ENCODE measurements at regions not wholly inside any gene's neighbourhood (a gene's known extent, or its start where the extent isn't known, plus 50 kb on each side); places are given as distances from the start of the nearest gene placed in this dataset.

GRCh38 chr10:111837086-111837485, 346.5 kb downstream of the GPAM start:
- DNase-seq = no peak

GRCh38 chr10:111837985-111838384, 345.6 kb downstream of the GPAM start:
- no peak for DNase-seq

GRCh38 chr10:111840546-111840945, 343.0 kb downstream of the GPAM start:
- no peak for DNase-seq

GRCh38 chr10:111852801-111853200, 330.8 kb downstream of the GPAM start:
- DNase-seq = no peak

GRCh38 chr10:111856631-111857030, 326.9 kb downstream of the GPAM start:
- DNase-seq = no peak

- DNase-seq = no peak
Measured at GRCh38 chr10:111865550-111865949, 318.0 kb downstream of the GPAM start.

- DNase-seq = no peak
Measured at GRCh38 chr10:111871458-111871857, 312.1 kb downstream of the GPAM start.

- no peak for DNase-seq
Measured at GRCh38 chr10:111872591-111872990, 311.0 kb downstream of the GPAM start.

GRCh38 chr10:111873041-111873440, 310.5 kb downstream of the GPAM start:
- no peak for DNase-seq

- no peak for DNase-seq
Measured at GRCh38 chr10:111873621-111874135, 309.9 kb downstream of the GPAM start.

- DNase-seq = no peak
Measured at GRCh38 chr10:111874576-111874975, 309.0 kb downstream of the GPAM start.

GRCh38 chr10:111875725-111876124, 307.8 kb downstream of the GPAM start:
- no peak for DNase-seq

- no peak for DNase-seq
Measured at GRCh38 chr10:111877258-111877657, 306.3 kb downstream of the GPAM start.

- DNase-seq = no peak
Measured at GRCh38 chr10:111879969-111880368, 303.6 kb downstream of the GPAM start.

- DNase-seq = no peak
Measured at GRCh38 chr10:111885046-111885445, 298.5 kb downstream of the GPAM start.

GRCh38 chr10:111885919-111886318, 297.6 kb downstream of the GPAM start:
- DNase-seq = no peak

- DNase-seq = no peak
Measured at GRCh38 chr10:111887266-111887665, 296.3 kb downstream of the GPAM start.

GRCh38 chr10:111890046-111890445, 293.5 kb downstream of the GPAM start:
- DNase-seq = no peak

- no peak for DNase-seq
Measured at GRCh38 chr10:111916011-111916410, 267.6 kb downstream of the GPAM start.

- DNase-seq = no peak
Measured at GRCh38 chr10:111921821-111922220, 261.7 kb downstream of the GPAM start.

GRCh38 chr10:111923032-111923431, 260.5 kb downstream of the GPAM start:
- DNase-seq = no peak

- DNase-seq = no peak
Measured at GRCh38 chr10:111926286-111926685, 257.3 kb downstream of the GPAM start.

- DNase-seq = no peak
Measured at GRCh38 chr10:111933937-111934336, 249.6 kb downstream of the GPAM start.

- no peak for DNase-seq
Measured at GRCh38 chr10:111934931-111935330, 248.6 kb downstream of the GPAM start.

- DNase-seq = no peak
Measured at GRCh38 chr10:111936143-111936542, 247.4 kb downstream of the GPAM start.

GRCh38 chr10:111944331-111944730, 239.2 kb downstream of the GPAM start:
- no peak for DNase-seq

Data from CD4-positive, alpha-beta T cell treated with Interleukin-10 for 1 hour (primary cell).